NCI-H1417 treated with DMSO at 0.1 percent for 48 hours (cell line): ENCODE measurements at regions not wholly inside any gene's neighbourhood (a gene's known extent, or its start where the extent isn't known, plus 50 kb on each side); places are given as distances from the start of the nearest gene placed in this dataset.
"Not testable (repeated sequence)": the region's sequence is repeated elsewhere in the genome, so short reads cannot be mapped to it uniquely, and the experiment has no call there.

Experiments used
- DNase-seq: peaks from one replicate; lab custom pipeline; 2025; lab: John Stamatoyannopoulos, UW

DNA sequence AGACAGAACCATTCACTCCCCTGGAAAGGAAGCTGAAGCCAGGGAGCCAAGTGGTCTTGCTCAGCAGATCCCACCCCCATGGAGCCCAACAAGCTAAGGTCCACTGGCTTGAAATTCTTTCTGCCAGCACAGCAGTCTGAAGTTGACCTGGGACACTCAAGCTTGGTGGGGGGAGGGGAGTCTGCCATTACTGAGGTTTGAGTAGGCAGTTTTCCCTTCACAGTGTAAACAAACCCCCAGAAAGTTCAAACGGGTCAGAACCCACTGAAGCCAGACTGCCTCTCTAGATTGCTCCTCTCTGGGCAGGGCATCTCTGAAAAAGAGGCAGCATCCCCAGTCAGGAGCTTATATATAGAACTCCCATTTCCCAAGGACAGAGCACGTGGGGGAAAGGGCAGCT lies 72.8 kb upstream of the NECTIN3 start:
- not testable (repeated sequence) for DNase-seq

- not testable (repeated sequence) for DNase-seq
Measured at GRCh38 chr3:111006485-111006884, 65.1 kb upstream of the NECTIN3 start.

DNA sequence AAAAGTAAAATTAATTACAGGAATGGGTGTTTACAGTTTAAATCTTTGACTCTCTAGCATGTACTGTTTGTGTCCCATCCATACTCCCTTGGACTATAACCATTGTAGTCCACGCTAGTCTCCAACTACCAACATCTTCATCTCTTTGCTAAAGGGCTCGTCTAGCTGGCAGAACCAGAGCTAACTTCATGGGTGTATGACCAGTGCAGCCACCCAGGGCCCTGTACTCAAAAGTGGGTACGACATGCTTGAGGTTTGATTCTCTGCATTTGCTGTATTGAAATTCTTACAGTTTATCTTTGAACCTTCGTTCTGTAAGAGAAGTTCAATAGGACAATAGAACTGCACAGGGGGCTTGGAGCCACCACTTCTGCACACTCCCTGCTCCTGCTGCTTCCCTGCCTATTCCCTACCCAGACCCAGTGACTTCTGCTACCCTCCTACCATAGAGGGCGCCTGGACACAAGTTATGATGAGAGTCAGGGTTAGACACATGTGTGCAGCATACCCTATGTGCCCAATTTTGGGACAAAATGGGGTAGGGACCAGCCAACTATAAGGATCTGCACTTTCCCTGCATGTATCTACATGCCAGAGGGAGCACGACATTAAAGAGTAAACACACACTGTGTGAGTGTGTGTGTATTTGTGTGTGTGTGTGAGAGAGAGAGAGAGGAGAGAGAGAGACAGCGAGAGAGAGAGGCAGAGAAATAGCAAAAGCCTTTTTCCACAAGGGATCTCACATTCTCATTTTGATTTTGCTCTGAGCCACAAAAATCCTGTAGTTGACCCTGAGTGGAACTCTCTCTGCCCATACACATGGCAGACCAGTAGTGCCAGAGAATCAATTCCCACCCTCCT lies 59.0 kb upstream of the NECTIN3 start:
- DNase-seq, result no peak
